Dedifferentiated amniotic fluid mesenchymal stem cell (primary cell): ENCODE measurements at regions not wholly inside any gene's neighbourhood (a gene's known extent, or its start where the extent isn't known, plus 50 kb on each side); places are given as distances from the start of the nearest gene placed in this dataset.
"Not testable (repeated sequence)": the region's sequence is repeated elsewhere in the genome, so short reads cannot be mapped to it uniquely, and the experiment has no call there.

Experiments
- DNase-seq: peaks from one replicate; pipeline ENCODE4 v3.0.0-alpha.2; 2016; ENCODE audit errors: extremely low spot score

DNA sequence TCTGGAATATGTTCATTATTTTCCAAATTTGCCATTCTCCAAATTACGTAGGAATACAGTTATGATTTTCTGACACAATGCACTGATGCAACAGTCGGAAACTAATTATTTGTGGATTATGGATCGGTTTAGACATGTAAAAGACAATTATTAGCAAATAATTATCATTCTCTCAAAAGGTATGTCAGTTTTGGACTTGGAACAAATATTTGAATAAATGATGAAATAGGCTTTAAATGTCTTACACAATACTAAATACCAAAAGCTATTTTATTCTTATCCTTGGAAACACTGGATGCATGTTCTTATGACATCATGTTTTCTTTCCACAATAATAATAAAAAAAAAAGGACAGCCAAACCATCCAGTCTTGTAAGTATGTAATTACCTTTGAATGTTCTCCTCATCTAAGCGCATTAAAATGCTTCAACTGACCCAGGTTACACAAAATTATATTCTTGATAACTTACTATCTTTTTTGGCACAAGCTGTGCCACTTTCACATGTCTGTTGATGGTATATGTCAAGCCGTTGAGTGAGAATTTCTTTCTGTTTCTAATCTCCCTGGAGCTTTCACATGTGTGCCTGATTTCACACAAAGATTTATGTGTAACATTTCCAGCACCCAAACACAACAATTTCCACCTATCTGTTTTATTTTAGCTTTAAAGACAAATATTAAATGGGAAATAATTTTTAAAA lies 238.5 kb upstream of the ZNF385D start:
- no peak for DNase-seq

DNA sequence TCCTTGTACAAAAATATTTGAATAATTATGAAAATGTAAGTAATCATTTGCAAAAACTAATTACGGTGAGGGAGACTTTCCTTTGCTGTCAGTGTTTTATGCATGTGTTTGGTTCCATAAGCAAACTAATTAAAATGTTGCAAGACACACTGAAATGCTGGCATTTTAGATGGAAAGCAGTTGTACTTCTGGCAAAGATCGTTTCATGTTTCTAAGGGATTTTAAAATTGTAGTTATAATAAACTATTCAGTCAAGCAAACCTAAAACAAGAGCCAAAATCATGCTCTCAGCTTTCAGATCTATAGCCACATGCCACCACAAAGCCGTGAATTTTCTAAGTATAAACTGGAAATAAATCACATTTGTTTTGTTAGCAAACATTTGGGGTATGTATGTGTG lies 240.1 kb upstream of the ZNF385D start:
- no peak for DNase-seq

DNA sequence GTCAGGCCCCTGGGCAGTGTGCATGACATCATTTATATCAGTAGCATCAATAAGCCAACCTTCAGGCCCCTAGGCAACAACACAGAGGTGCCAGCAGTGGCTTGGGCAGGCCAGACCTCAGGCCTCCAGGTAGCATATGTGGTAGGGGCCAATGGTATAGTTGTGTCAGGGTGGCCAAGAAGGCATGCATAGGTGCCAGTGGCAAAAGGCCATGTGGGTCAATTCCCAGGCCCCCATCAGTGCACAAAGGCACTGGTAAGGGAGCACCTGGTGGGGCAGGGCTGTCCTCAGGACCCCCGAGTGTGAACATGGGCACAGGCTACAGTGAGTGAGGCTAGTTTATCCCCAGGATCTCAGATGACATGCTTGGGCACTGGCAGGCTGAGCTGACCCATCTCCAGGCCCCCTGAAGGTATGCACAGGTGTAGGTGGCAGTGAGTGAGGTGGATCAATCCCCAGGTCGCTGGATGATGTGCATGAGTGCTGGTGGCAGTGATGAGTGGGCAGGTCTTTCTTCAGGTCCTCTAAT lies 244.1 kb upstream of the ZNF385D start:
- no peak for DNase-seq

DNA sequence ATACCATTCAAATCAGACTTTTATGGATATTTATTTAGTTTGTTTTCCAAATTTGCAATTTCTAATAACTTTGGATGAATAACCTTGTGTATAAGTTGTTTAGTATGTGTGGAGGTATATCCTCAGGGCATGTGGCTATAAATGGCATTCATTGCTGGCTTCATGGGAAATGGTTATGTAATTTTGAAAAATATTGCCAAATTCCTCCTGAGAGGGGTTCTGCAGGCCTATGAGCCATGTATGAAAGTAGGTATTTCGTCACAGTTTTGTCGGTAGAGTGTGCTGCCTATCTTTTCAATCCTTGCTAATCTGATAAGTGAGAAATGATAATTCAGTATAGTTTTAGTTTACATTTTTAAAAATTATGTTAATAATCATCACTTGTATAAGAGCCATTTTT lies 256.4 kb upstream of the ZNF385D start:
- no peak for DNase-seq

DNA sequence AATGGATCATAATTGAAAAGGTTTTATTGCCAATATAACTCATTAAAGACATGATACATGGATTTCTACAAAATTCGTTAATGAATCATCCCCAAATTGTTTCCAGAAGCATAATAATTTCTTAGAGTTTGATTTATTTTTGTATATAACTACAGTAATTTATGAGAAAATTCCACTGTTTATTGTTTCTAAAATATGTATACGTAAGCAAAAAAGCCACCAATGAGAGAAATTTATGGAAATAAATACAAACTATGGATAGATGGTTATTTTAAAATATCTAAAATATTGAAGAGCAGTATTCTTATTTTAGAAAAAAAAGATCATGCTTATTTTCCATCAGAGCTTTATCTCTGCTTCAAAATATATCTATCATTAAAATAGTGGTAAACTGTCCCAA lies 260.0 kb upstream of the ZNF385D start:
- no peak for DNase-seq

DNA sequence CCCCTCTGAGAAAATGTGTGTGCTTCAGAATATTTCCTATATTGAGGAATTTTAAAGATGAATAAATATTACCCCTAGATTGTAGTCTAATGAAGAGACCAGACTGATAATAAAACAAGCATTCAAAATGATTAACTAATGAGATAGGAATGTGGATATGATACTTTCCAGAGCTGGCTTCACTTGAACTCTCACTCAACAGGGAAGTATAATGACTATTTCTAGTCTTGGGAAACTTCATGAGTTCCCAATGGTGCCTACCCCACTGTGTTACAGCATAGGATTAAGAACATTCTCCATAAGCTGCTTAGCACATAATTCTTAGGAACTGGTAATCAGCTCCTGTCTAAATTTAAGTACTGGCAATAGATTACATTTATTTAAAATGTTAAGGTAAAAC lies 261.5 kb upstream of the ZNF385D start:
- DNase-seq, result no peak

DNA sequence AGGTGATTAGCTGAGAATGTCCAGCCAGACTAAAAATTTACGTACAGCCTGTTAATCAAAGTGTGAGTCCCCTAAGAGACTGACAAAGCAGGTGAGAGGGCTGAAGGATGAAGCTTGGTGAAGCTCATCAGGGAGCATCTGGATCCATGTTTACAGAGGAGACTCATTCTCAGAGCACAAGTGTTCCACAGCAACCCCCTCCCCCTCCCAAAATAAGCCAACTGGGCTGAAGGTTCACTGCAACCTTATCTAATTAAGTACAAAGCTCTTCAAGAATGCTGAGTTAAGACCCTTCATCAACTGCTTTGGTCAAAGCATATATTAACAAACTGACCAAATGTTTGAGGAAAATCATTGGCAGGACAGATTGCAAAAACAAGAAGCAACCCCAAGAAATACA lies 262.6 kb upstream of the ZNF385D start:
- no peak for DNase-seq

DNA sequence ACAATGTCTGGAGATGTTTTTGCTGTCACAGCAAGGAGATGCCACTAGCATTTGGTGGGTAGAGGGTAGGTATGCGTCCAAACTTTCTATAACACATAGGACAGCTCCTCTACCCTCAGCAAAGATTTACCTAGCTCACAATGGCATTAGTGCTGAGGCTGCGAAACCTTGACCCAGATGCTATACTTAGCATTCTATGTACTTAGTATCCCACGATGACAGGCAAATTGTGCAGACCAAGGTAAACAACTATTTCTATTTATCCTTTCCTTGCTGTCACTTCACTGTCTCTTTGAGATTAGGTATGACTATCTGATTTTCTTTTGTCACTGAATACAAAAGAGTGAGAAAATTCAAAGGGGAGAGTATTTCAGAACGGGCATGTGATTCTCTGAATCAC lies 265.2 kb upstream of the ZNF385D start:
- no peak for DNase-seq

DNA sequence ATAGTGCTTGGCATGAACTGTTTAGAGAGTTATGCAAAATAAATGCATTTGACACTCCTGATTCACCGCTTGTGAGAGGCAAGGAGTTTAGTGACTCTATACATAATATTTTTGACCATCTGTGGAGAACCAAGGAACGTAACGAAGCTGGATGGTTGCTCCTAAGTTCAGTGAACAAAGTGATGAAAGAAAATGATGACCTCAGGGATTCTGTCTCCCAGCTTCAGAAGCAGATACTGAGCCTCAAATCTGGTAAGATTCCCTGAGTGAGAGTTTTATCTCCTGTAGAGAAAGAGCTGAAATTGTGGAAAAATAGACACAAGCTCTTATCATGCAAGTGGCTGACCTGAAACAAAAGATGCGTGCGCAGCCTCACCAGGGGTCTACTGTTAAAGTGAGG lies 273.6 kb upstream of the ZNF385D start:
- not testable (repeated sequence) for DNase-seq

DNA sequence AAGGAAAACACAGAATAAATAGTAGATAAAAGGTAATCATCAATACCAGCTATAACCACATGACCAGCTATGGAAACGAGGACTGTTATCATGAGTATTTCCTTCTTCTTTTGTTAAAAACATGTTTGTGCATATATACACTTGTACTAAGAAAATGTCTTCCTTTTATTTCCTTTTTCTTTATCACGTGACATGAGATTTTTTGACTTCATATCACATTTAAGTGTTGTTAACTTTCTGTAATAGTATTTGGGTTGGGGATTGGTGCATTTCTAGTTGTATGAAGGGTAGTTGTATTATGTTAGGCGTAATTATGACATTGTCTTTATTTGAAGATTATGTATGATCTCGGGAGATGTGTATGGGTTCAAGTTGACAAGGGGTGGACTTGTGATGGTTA lies 278.5 kb upstream of the ZNF385D start:
- DNase-seq, result no peak

DNA sequence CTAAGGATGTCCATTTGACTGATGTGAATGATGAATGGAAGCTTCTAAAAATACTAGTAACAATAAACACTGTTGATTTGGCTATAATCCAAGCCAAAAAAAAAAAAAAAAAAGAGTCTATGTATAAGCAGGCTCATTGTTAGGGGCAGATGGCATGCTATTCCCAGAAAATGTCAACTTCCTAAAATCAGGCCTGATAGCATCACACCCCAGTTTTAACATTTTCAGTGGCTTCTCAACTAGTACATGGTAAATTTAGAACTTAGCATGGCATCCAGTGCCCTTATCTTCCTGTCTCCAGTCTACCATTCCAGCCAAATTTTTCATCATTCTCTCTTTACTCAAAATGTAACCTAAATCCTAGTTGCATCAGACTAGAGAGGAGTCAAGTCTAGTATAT lies 288.2 kb upstream of the ZNF385D start:
- DNase-seq, result no peak

DNA sequence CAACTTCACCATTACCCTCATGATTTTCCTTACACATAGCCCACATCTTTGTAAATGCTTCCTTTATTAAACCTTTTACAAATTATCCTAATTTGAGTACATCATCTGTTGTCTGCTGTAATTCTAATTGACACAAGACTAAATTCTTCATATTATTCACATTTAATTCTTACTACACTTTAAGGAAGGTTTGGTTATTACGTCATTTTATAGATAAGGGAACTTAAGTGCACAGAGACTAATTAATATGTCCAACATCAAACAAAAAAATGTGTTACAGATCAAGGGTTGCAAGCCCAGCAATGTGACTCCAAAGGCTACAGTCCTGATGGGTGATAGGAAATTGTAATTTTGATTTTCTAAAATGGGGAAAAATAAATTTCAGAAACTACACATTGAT lies 289.1 kb upstream of the ZNF385D start:
- DNase-seq, result no peak

DNA sequence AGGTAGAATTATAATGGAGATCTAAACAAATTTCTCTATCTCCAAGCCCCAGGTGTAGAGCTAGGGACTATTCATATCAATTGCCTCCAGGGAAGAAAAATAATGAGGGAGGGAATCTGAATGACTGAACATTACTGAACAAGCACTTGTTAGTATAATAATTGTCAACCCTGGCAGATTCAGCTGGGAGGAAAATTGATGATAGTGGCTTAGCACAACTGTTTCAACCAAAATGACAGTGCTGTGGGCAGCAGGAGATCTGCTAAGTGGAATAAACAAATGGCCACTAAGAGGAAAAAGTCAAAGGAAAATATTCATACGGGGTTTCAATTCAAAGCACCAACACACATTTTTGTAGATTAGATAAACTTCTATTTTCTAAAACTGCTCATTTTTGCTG lies 294.9 kb upstream of the ZNF385D start:
- no peak for DNase-seq

DNA sequence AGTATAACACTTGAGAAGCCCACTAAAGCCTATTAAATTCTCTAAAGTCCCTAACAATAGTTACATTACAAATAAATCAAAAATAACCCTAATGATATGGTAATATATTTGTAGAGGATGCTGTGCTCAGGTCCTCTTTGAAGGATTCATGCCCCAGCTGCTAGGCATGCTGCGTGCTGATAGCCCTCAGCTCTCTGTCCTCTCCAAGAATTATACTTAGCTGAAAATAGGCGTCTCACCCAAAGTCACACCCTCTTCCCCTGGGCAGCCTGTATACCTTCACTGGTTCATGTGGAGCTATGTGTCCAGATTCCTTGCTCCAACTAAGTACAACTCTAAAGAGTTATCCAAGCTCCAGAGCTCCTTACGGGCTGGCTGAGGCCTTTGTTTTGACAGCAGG lies 312.5 kb upstream of the ZNF385D start:
- no peak for DNase-seq

DNA sequence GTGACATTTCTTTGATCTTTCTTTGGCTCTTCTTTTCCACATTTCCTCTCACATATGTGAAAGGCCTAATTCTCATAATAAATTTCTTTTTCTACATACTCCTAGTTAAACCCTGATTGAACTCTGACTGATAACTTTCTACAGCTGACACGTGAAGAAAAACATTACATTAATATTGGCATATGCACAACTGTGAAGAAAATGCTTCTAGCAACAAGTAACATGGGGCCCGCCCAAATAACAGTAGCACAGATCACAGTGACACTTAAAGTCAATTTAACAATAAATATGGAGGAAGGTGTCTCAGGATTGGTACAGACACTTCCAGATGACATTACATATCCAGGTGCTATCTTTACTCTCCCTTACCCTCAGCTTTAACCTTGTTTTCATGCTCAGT lies 317.6 kb upstream of the ZNF385D start:
- DNase-seq, result no peak

DNA sequence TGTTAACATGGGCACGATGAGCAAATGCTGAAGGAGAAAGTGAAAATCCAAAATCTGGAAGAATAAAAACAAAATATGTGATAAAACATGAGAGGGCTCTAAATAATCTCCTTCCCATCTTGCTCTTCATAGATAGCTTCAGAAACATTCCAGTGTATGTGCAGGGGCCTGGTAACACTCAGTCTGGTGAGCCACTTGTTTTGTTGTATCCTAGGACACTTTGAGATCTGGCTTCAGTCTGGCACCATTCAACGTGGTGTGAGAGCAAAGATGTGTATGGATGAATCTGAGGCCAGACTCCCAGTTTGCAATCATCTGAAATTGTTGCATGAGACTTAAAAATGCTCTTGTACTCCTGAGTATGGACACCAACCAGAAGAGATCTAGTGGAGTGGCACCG lies 337.2 kb upstream of the ZNF385D start:
- no peak for DNase-seq

DNA sequence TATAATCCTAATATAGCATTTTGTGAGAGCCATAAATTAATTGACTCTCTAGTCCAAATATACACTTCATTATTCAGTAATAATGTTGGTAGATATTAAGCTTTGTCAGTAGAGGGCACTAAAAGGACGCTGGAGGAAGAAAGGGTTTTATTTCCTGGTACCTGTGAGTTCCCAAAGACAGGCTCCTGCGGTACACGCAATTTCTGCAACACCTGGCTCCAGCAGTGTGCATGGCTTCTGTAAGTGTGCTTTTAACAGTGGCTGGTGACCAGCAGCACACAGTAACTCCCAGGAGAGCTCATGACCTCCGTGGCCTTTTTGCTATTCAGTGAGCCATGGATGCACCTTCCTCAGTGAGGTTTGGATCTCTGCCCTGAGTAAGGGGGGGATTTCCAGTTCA lies 338.3 kb upstream of the ZNF385D start:
- no peak for DNase-seq

DNA sequence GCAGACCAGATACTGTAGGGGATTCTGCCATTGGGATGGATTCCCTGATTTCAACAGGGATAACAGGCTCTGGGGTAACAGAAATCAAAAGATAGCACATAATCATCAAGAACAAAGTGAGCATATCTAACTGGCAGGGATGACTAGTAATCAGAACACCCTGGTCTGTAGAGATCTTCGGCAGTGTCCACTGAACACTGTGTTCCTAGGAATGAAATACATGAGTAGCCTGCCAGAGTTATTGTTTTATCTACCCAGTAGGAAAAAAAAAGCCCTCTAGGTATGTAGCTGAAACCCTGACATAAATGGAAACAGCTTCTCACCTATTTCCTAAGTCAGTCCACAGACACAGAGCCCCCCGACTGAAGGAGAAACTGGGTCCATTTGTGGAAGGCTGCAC lies 340.3 kb upstream of the ZNF385D start:
- no peak for DNase-seq

DNA sequence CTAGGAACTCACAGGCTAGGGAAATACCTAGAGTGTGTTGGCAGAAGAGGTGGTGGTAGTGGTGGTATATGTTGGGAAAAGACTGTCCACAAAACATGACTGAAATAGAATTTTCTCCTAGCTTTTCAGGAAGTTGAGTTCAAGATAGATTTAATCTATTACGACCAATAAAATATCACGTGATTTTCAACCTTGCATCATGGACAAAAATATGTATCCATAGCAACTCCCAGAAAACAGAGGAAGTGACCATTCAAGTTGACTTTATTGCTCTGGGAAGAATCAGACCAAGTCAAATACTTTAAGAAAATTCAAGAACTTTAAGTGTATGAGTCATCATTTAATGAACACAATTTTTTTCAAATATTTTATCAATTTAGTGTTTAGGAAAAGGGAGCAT lies 347.0 kb upstream of the ZNF385D start:
- no peak for DNase-seq

DNA sequence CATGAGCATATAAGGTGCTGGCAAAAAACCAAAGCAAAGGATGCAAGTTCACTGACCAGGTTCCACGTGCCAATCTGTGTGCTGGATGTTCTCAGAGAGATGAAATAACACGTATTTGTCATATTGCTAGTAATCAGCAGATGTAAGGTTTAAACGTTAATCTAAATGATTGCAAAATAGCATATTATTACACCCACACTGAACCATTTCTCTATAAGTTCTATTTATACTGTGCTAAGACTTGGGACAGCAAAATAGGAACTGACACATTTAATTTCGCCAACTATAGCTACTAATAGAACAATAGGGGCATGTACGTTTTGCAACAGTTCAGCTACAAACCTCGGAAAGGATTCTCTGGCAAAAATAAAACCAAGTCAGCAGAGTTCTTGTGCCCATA lies 350.3 kb upstream of the ZNF385D start:
- DNase-seq, result no peak

DNA sequence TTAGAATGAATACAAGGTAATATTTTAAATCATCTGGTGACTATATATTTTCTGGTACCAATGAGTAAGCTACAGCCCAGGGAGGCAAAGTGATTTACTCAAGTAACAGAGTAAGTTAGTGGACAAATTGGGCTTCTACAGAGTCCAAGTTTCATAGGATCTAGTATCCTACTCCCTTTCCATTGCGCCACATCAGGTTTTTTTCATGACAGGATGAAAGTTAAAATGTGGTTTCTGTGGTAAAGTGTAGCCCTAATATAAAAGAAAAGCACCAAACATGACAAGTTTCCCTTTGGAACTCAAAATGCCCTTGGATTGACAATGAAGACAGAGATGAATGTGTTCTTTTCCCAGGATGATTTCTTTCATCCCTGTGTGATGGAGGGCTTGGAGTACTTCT lies 350.8 kb upstream of the ZNF385D start:
- DNase-seq, result no peak

DNA sequence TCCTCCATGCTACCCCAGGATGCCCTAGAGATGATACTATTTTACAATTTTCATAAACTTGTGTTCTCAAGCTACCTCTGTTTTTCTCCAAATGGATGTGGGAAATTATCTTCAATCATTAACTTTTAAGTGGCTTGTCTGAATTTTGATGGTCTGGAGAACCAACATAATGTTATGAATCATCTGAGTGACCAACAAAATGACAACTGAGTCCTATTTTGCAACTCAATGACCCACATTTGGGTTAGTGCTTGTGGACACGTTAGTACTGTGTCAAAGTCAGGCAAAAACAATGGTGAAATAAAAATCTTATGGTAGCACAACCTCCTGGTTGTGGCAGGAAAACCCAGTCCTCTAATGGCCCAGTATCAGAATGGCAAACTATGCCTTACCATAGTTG lies 352.4 kb upstream of the ZNF385D start:
- no peak for DNase-seq

DNA sequence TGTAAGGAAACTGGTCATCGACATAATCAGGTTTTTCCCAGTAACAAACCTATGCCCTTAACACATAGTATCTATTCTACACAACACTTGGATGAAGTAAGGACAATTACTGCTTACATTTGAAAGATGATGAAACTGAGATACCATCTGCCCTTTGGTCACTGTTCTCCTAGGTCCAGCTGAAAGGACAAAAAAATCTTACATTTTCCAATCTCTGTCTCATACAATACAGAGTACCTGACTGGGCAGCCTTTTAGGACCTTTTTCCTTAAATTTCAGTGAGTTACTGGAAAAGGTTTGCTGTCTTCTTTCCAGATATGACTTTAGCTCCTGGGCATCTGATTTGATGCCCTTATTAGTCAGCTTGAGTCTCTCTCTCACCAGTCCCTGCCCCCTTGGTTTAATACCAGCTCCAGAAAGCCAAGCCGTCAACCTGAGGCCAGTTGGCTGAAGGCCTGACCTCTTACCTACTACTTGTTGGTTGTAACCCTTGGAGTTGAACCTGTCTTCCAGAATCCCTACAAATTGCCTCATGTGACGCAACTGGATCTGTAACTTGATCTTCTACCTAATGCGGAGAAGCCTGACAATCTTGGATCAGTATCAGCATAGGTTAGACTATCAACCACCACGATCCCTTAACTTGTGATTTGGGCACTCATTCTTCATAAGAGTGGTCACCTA lies 355.3 kb upstream of the ZNF385D start:
- DNase-seq, result no peak

DNA sequence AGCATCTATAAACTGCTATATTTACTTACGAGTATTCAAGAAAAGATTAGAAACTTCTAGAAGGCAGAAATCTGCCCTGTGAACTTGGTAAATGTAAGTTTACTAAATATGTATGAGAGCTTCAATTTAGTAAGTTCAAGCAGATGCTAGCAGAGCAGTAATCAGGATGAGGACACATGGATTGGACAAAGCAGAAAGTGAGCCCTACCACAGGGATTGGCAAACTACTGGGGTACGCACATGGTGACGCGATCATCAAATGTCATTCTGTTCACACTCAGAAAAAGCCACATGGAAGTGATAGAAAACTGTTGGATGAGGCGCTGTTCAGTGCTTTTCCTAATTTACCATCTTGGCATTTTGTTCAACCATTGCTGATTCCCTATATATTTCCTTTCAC lies 360.2 kb upstream of the ZNF385D start:
- no peak for DNase-seq
